ENCODE measurements at regions not wholly inside any gene's neighbourhood (a gene's known extent, or its start where the extent isn't known, plus 50 kb on each side); places are given as distances from the start of the nearest gene placed in this dataset.
"Not testable (repeated sequence)": the region's sequence is repeated elsewhere in the genome, so short reads cannot be mapped to it uniquely, and the experiment has no call there.

DNA sequence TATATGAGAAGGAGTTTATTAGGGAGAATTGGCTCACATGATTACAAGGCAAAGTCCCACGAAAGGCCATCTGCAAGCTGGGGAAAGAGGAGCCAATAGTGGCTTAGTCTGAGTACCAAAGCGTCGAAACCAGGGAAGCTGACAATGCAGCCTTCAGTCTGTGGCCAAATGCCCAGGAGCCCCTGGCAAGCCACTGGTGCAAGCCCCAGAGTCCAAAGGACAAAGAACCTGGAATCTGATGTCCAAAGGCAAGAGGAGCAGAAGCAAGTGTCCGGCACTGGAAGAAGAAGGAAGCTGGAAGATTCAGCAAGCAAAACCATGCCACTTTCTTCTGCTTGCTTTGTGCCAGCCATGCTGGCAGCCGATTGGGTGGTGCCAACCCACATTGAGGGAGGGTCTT is 74.3 kb upstream of the NPAS2 start:
- DNase-seq (ENCODE audit: extremely low spot score), result no peak
- ChIA-PET POLR2A (no interaction called here), CTCF (interaction anchor here (1.4 kb wide), 1 partner anchor 15 kb away, joined by 3 read pairs; no protein-coding TSS in a partner anchor)
- TF ChIP-seq, protein P1, sequence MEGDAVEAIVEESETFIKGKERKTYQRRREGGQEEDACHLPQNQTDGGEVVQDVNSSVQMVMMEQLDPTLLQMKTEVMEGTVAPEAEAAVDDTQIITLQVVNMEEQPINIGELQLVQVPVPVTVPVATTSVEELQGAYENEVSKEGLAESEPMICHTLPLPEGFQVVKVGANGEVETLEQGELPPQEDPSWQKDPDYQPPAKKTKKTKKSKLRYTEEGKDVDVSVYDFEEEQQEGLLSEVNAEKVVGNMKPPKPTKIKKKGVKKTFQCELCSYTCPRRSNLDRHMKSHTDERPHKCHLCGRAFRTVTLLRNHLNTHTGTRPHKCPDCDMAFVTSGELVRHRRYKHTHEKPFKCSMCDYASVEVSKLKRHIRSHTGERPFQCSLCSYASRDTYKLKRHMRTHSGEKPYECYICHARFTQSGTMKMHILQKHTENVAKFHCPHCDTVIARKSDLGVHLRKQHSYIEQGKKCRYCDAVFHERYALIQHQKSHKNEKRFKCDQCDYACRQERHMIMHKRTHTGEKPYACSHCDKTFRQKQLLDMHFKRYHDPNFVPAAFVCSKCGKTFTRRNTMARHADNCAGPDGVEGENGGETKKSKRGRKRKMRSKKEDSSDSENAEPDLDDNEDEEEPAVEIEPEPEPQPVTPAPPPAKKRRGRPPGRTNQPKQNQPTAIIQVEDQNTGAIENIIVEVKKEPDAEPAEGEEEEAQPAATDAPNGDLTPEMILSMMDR (IDR thresholded peaks at IDR 0.05; ENCODE audit: control extremely low read depth, extremely low read depth, low read depth, missing control alignments), result no peak

DNA sequence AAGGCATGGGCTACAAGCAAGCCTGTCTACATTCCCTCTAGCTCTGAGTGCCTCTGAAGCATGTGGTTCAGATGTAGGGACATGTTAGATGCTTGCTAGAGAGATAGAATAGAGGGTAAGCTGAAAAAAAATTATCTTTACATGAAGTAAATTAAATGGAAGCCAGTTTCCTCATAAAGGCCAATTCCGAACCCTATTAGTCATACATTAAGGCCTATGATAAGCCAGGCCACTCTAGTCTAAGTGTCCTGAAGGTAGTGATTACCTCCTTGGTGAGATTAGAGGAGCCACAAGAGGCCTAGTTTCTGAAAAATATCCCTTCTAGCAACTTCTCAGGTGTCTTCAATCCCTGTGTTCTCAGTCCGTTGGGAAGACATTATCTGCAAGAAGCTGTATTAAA is 72.4 kb upstream of the NPAS2 start:
- ChIA-PET CTCF (interaction anchor here (1.0 kb wide), 1 partner anchor 11 kb away, joined by 3 read pairs; no protein-coding TSS in a partner anchor), POLR2A (no interaction called here)
- DNase-seq (ENCODE audit: extremely low spot score), result no peak
- TF ChIP-seq, protein P1 (IDR thresholded peaks at IDR 0.05; ENCODE audit: control extremely low read depth, extremely low read depth, low read depth, missing control alignments), result no peak

DNA sequence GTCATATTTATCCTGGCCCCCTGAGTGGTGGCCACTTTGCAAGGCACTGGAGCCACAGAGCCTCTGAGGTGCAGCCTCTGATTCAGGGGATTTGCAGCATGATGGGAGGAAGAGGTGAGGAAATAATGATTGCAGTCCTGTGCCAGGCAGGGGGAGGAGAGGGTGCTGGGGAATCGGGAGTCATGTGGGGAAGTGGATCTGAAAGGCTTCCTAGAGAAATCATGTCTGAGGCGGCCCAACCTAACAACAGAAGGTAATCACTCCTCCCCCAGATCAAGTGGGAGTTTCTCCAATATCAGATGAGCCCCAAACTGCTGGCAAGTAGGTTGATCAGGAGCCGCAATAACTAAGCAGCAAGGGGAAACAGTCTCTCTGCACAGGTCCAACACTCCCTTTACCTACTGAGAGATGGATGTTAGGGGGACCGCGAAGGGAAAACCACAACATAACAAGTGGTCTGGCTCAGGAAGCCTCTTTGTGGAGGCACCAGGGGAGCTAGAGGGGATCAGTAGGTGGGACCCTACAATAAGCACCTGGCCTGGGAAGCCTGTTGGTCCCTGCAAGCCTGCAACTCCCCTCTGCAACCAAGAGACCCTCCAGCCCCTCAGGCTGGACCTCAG is 71.8 kb upstream of the NPAS2 start:
- no peak for DNase-seq (ENCODE audit: extremely low spot score)
- CTCF ChIA-PET, result interaction anchor here (1.0 to 1.3 kb wide), 2 partner anchors 9 to 11 kb away, joined by 3 read pairs; no protein-coding TSS in a partner anchor
- POLR2A ChIA-PET, result no interaction called here
- TF ChIP-seq, protein P1 (IDR thresholded peaks at IDR 0.05; ENCODE audit: control extremely low read depth, extremely low read depth, low read depth, missing control alignments), result no peak

DNA sequence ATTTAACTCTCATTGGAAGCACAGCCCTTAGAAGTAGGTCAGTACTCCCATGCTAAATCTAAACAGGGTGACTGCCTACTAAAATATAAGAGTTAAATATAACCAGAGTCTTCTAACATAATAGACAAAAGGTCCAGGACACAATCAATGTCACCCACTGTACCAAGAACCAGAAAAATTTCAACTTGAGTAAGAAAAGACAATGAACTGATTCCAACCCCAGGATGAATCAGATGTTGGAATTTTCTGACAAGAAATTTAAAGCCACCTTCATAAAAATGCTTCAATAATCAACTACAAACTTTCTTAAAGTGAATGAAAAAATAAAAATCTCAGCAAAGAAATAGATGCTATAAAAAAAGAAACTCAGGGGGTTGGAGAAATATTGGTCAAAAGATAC is 71.3 kb upstream of the NPAS2 start:
- TF ChIP-seq, protein P1 (IDR thresholded peaks at IDR 0.05; ENCODE audit: control extremely low read depth, extremely low read depth, low read depth, missing control alignments), result no peak
- POLR2A ChIA-PET, result no interaction called here
- CTCF ChIA-PET, result interaction anchor here (1.3 kb wide), 1 partner anchor 10 kb away, joined by 3 read pairs; no protein-coding TSS in a partner anchor
- no peak for DNase-seq (ENCODE audit: extremely low spot score)

DNA sequence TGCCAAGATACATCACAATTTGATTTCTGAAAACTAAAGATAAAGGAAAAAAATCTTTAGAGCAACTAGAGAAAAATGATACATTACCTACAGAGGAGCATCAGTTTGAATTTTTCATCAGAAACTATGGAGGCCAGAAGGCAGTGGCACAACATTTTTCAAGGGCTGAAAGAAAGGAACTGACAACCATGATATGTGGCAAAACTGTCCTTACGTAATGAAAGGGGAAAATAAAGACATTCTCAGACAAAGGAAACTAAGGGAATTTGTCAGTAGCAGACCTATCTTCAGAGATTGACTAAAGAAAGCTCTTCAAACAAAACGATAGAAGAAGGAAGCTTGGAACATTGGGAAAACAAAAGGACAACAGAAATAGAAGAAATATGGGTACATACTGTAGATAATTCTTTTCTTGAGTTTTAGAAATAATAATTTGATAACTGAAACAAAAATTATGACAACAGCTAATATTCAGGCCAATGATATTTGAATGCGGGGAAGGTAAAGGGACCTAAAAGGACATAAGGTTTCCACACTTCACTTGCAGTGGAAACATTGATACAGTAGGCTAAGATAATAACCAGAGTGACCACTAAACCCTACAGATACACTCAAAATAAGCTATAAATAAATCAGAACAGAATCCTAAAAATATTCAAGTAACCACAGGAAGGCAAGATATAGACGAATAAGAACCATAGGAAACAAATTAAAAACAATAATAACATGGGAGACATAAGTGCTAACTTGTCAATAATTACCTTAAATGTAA is 70.0 kb upstream of the NPAS2 start:
- ChIA-PET POLR2A (no interaction called here), CTCF (interaction anchor here (1.7 kb wide), 1 partner anchor 15 kb away, joined by 5 read pairs; no protein-coding TSS in a partner anchor)
- no peak for DNase-seq (ENCODE audit: extremely low spot score)
- TF ChIP-seq, protein P1 (IDR thresholded peaks at IDR 0.05; ENCODE audit: control extremely low read depth, extremely low read depth, low read depth, missing control alignments), result no peak

DNA sequence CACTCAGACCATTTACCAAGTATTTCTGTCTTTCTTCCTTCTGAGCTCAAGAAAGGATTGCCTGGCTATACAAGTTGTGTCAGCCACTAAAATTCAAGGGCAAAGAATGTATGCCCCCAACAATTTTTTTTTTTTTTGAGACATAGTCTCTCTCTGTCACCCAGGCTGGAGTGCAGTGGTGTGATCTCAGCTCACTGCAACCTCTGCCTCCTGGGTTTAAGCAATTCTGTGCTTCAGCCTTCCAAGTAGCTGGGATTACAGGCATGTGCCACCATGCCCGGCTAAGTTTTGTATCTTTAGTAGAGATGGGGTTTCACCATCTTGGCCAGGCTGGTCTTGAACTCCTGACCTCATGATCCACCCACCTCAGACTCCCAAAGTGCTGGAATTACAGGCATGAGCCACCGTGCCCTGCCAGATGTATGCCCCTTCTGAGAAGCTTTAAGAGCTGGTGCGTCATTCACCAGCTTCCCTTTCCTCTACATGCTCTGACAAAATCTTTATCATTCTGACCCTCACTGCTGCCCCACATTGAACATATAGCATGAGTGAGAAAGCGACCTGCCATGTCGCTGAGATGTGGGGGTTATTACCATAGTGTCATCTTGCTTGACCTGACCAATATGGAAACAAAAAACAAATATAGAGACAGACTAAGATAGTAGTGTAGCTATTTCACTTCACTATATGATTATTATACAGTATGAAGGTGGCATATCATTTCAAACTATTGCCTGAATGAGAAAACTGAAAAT is 67.9 kb upstream of the NPAS2 start:
- POLR2A ChIA-PET, result interaction anchor here (0.6 kb wide), 2 partner anchors 139 to 398 kb away, joined by 3 read pairs; no protein-coding TSS in a partner anchor
- DNase-seq (ENCODE audit: extremely low spot score), result not testable (repeated sequence)
- CTCF ChIA-PET, result interaction anchor here (1.3 kb wide), 1 partner anchor 22 kb away, joined by 3 read pairs; no protein-coding TSS in a partner anchor
